MCF 10A (cell line): ENCODE measurements at regions not wholly inside any gene's neighbourhood (a gene's known extent, or its start where the extent isn't known, plus 50 kb on each side); places are given as distances from the start of the nearest gene placed in this dataset.
"Not testable (repeated sequence)": the region's sequence is repeated elsewhere in the genome, so short reads cannot be mapped to it uniquely, and the experiment has no call there.

Source experiments
- BruUV-seq: library from RNA; stranded (reverse); fragments of 400-500 nt; replicated peaks from 2 replicates; lab custom pipeline; 2021; lab: Mats Ljungman, UMichigan
- CTCF ChIA-PET: fragments of 300-600 bp; sonication (Branson Sonifier 250); formaldehyde crosslinking; extraction: SDS; loops from one replicate; lab custom pipeline; 2021; ENCODE audit warnings: antibody characterized with exemption, inconsistent platforms; lab: Yijun Ruan, JAX
- POLR2A ChIA-PET: fragments of 300-600, 350-650 bp; sonication (Branson Sonifier 250); formaldehyde crosslinking; extraction: SDS; loops from one replicate; lab custom pipeline; 2020; ENCODE audit warnings: antibody characterized with exemption, inconsistent platforms; lab: Yijun Ruan, JAX
- DNase-seq: peaks from one replicate; pipeline ENCODE4 v3.0.0-alpha.2; 2018; ENCODE audit not compliant: unreplicated experiment
- H3K27ac Mint-ChIP-seq: one replicate; pipeline ENCODE4 v1.8.0; 2022; ENCODE audit warnings: mild to moderate bottlenecking, low read depth, mixed read lengths; ENCODE audit not compliant: unreplicated experiment
- H3K27me3 Mint-ChIP-seq: one replicate; pipeline ENCODE4 v1.8.0; 2022; ENCODE audit warnings: mixed read lengths; ENCODE audit not compliant: insufficient read depth, unreplicated experiment
- H3K36me3 Mint-ChIP-seq: one replicate; pipeline ENCODE4 v1.8.0; 2022; ENCODE audit warnings: mild to moderate bottlenecking, moderate library complexity, mixed read lengths; ENCODE audit not compliant: insufficient read depth, unreplicated experiment
- H3K4me1 Mint-ChIP-seq: one replicate; pipeline ENCODE4 v1.8.0; 2022; ENCODE audit warnings: mixed read lengths; ENCODE audit not compliant: insufficient read depth, unreplicated experiment
- H3K4me3 Mint-ChIP-seq: one replicate; pipeline ENCODE4 v1.8.0; 2022; ENCODE audit warnings: mild to moderate bottlenecking, moderate library complexity, mixed read lengths; ENCODE audit not compliant: unreplicated experiment
- H3K9me3 Mint-ChIP-seq: one replicate; pipeline ENCODE4 v1.8.0; 2022; ENCODE audit warnings: mixed read lengths; ENCODE audit not compliant: unreplicated experiment
- intact Hi-C: fragments of 100-400 bp; cut with micrococcal nuclease; formaldehyde crosslinking; loops from 2 replicates; pipeline ENCODE4 v1.14.1; 2022
- TF ChIP-seq, protein P1 (sequence below): fragments of 200-600 bp; IDR thresholded peaks from one replicate; pipeline ENCODE4 v1.8.0; 2022; ENCODE audit warnings: antibody characterized with exemption, mild to moderate bottlenecking; ENCODE audit not compliant: unreplicated experiment

DNA sequence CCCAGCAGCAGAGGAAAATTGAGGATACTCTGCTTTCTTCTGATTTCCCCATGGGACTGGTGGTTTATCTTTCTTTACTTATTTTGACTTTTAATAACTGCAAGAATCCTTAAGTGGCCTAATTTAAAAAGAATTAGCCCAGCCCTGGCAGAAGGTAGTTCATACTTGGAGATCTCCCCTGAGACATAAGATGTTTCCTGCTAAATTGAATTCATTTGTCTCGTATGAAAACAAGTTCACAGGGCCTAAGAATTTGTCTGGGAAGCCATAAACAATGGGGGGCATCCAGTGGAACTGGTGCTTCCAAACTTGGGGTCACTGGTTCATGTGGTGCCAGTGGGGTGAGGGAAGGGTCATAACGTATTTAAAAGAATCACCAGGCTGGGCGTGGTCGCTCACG is 283.1 kb upstream of the RASGRP1 start:
- no peaks in the 10 kb centered on the region for H3K36me3 Mint-ChIP-seq
- no peaks in the 10 kb centered on the region for H3K4me1 Mint-ChIP-seq
- CTCF ChIA-PET: no interaction called here
- no peaks in the 10 kb centered on the region for H3K9me3 Mint-ChIP-seq
- no TSS peak for BruUV-seq
- H3K27ac Mint-ChIP-seq: no peak overlapping the region
- no peak for DNase-seq
- POLR2A ChIA-PET: no interaction called here
- H3K4me3 Mint-ChIP-seq: no peak overlapping the region
- TF ChIP-seq, protein P1, sequence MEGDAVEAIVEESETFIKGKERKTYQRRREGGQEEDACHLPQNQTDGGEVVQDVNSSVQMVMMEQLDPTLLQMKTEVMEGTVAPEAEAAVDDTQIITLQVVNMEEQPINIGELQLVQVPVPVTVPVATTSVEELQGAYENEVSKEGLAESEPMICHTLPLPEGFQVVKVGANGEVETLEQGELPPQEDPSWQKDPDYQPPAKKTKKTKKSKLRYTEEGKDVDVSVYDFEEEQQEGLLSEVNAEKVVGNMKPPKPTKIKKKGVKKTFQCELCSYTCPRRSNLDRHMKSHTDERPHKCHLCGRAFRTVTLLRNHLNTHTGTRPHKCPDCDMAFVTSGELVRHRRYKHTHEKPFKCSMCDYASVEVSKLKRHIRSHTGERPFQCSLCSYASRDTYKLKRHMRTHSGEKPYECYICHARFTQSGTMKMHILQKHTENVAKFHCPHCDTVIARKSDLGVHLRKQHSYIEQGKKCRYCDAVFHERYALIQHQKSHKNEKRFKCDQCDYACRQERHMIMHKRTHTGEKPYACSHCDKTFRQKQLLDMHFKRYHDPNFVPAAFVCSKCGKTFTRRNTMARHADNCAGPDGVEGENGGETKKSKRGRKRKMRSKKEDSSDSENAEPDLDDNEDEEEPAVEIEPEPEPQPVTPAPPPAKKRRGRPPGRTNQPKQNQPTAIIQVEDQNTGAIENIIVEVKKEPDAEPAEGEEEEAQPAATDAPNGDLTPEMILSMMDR: no peak
- H3K27me3 Mint-ChIP-seq: no peaks in the 10 kb centered on the region
- intact Hi-C loops: no loop called here

DNA sequence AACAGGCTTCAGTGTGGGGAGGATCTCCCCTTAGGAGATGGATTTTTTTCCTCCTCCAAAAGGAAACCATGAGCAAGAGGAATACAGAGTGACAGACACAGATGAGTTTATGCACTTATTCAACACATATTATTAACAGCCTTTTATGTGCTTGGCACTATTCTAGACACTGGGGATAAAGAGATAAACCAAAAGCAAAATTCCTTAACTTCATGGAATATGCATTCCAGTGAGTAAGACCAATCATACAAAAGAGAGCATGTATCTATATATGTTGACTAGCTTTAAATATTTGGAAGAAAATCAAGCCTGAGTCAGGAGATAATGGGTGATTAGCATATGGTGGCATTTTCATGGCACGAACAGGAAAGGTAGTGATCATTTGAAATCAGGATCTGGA is 284.4 kb upstream of the RASGRP1 start:
- Mint-ChIP-seq H3K27me3 (no peaks in the 10 kb centered on the region), H3K27ac (no peak overlapping the region), H3K4me3 (no peak overlapping the region), H3K4me1 (no peaks in the 10 kb centered on the region), H3K9me3 (no peaks in the 10 kb centered on the region), H3K36me3 (no peaks in the 10 kb centered on the region)
- ChIA-PET CTCF (interaction anchor here (0.7 to 2.3 kb wide), 3 partner anchors 32 to 142 kb away, joined by 3 to 10 read pairs (median 4); no protein-coding TSS in a partner anchor), POLR2A (interaction anchor here (0.6 kb wide), 1 partner anchor 45 kb away, joined by 3 read pairs; no protein-coding TSS in a partner anchor)
- TF ChIP-seq, protein P1: no peak
- no peak for DNase-seq
- intact Hi-C loops: no loop called here
- no TSS peak for BruUV-seq

DNA sequence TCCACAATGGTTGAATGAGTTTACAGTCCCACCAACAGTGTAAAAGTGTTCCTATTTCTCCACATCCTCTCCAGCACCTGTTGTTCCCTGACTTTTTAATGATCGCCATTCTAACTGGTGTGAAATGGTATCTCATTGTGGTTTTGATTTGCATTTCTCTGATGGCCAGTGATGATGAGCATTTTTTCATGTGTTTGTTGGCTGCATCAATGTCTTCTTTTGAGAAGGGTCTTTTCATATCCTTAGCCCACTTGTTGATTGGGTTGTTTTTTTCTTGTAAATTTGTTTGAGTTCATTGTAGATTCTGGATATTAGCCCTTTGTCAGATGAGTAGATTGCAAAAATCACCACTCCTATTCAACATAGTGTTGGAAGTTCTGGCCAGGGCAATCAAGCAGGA is 287.6 kb upstream of the RASGRP1 start:
- H3K4me1 Mint-ChIP-seq, BruUV-seq, H3K27me3 Mint-ChIP-seq, DNase-seq, H3K9me3 Mint-ChIP-seq, intact Hi-C loops, H3K27ac Mint-ChIP-seq, H3K4me3 Mint-ChIP-seq, CTCF ChIA-PET, POLR2A ChIA-PET, H3K36me3 Mint-ChIP-seq: not testable (repeated sequence)

DNA sequence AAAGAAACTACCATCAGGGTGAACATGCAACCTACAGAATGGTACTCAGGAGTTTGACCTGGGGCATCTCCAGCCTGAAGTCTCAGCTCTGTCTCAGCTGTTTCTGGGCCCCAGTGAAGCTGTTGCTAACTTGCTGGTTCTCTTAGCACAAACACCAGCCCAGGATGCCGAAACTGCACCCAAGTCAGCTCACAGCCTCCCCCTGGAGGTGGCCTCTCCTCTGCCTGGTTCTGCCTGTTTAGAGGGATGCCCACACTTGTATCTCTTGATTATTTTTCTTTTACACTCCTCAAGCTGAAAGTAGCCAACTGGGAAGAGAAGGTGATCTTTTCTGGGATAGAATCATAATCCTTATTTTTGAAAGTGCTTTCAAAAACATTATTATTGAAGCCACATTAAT is 289.0 kb upstream of the RASGRP1 start:
- H3K27ac Mint-ChIP-seq: no peak overlapping the region
- H3K9me3 Mint-ChIP-seq: no peaks in the 10 kb centered on the region
- H3K4me3 Mint-ChIP-seq: no peak overlapping the region
- no peaks in the 10 kb centered on the region for H3K36me3 Mint-ChIP-seq
- intact Hi-C loops: no loop called here
- CTCF ChIA-PET: no interaction called here
- H3K4me1 Mint-ChIP-seq: peaks cover 6% of the 10 kb centered on the region
- TF ChIP-seq, protein P1: peak; percentile 8
- POLR2A ChIA-PET: no interaction called here
- no TSS peak for BruUV-seq
- DNase-seq: peak; percentile 27
- H3K27me3 Mint-ChIP-seq: no peaks in the 10 kb centered on the region

DNA sequence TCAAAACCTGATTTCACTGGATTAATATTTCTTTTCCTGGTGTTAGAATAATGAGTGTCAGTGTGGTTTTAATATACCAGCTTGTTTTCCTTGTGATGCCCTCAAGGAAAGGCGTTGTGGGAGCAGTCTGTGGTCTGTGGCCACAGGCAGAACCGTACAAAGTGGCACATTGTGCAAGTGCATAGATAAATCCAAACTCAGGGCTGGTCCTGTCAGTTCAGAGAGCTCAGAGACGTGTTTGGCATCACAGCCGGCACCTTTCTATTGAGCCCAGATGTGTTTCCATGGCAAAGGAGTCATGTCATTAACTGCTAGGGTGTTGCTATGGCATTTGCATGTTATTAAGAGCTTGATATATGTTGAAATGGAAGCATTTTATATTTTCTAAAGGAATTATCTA is 289.9 kb upstream of the RASGRP1 start:
- no TSS peak for BruUV-seq
- peaks cover 6% of the 10 kb centered on the region for H3K4me1 Mint-ChIP-seq
- TF ChIP-seq, protein P1: no peak
- intact Hi-C loops: no loop called here
- no peak for DNase-seq
- no peak overlapping the region for H3K27ac Mint-ChIP-seq
- POLR2A ChIA-PET: interaction anchor here (0.6 kb wide), 1 partner anchor 1401 kb away, joined by 3 read pairs; no protein-coding TSS in a partner anchor
- H3K9me3 Mint-ChIP-seq: no peaks in the 10 kb centered on the region
- H3K4me3 Mint-ChIP-seq: no peak overlapping the region
- CTCF ChIA-PET: interaction anchor here (0.6 to 0.7 kb wide), 2 partner anchors 31 to 1218 kb away, joined by 3 read pairs; no protein-coding TSS in a partner anchor
- H3K36me3 Mint-ChIP-seq: no peaks in the 10 kb centered on the region
- H3K27me3 Mint-ChIP-seq: no peaks in the 10 kb centered on the region
